ENCODE measurements at regions not wholly inside any gene's neighbourhood (a gene's known extent, or its start where the extent isn't known, plus 50 kb on each side); places are given as distances from the start of the nearest gene placed in this dataset.
"Not testable (repeated sequence)": the region's sequence is repeated elsewhere in the genome, so short reads cannot be mapped to it uniquely, and the experiment has no call there.

- no peak for FAIRE-seq
Observed at GRCh38 chr2:107473150-107473549, 353.5 kb upstream of the RGPD4 start.

DNA sequence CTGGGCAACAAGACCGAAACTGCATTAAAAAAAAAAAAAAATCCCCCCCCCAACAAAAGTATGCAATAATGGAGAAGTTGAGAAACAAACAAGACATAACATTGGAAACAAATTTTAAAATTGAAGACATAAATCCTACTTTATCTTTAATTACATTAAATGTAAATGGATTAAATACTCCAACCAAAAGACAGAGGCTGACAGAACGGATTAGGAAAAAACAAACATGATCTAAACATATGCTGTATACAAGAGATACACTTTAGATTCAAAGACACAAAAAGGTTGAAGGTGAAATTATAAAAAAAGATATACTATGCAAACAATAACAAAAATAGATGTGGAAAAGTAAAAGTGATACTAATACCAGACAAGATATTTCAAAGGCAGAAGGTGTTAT lies 350.8 kb upstream of the RGPD4 start:
- peak; percentile 9 for FAIRE-seq

DNA sequence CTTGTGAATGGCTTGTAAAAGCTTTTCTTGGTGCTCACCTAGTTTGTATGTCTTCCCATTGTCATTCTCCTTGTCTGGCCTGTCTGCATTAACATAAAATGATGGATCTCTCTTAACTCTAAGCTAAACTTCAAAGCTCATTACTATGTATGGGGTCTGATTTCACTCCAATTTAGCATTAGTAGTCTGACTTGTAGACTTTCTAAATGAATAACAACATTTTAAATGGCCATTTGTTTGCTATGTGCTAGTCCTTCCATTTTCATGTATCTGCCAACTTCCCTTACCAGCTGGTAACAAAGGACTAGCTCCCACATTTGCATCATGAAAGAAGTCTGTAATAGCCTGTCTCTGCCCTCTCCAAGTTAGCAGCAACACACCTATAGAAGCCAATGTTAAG lies 324.2 kb upstream of the RGPD4 start:
- FAIRE-seq, result no peak

DNA sequence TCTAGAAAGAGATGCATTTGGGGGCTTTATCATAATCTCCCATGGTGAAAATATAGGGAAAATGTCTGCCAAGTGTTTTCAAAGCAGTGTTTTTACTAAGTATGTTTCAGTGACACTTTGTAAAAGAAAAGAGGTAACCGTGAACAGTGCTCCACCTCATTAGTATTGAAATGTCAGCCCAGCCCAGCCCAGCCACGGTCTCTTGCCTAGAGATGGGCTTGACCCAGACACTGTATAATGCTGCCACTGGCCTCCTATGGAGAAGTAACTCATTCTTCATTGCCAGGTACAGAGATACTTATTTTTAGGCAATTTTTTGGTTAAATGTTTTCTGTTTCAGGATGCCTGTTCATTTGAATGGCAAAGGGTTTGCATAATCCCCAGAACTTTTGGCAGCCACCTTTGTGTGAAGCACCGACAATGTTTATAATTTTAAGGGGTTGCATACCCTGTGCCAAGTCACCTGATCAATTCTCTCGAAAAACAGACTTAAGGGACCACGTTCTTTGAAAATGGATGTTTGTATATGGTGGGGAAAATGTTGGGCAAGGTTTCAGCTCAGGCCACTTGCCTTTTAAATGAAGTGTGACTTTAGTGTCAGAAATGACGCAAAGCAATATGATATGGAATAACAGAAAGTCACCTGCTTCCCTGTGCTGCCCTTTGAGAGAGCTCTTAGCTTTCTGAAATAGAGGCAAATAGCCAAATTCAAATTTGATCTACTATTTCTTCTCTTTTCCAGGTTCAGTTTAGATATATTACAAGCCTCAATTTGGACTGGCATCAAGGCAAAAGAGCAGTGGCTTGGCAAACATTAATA lies 314.5 kb upstream of the RGPD4 start:
- no peak for FAIRE-seq

DNA sequence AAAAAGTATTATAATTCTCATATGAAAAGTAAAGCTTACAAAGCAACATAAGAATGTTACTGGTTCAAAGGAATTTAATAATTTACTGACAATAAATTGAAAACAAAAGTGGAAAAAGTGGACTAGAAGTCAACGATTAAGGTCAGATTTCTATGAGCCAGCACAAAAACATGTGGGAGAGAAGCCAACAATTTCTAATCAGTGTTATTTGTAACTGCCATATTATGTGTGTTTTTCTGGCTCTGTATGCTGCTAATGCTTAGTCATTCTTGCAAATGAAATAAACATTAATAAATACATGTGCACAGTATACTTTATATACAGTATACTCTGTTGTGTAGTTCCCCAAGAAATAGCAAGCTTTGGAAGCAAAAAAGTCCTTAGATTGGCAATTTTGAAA lies 301.3 kb upstream of the RGPD4 start:
- no peak for FAIRE-seq

- no peak for FAIRE-seq
Observed at GRCh38 chr2:107529146-107529545, 297.5 kb upstream of the RGPD4 start.

DNA sequence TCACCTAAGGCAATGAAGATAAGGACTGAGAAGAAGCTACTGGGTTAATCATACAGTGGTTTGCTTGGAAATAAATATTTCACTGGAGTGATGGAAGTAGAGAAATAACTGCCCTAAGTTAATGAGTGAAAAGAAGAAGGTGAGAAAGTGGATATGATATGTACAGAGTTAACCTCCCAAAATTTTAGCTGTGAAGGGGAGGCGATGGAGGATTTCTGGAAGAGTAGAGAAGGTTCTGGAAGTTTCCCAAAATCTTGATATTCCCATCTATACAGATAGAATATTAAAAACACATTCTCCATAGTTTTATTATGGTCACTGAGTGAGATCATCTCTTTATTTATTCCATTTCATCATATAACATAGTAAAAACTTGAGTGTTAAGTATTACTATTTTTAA lies 296.6 kb upstream of the RGPD4 start:
- FAIRE-seq, result no peak

GRCh38 chr2:107534926-107535325 lies 291.8 kb upstream of the RGPD4 start:
- no peak for FAIRE-seq

DNA sequence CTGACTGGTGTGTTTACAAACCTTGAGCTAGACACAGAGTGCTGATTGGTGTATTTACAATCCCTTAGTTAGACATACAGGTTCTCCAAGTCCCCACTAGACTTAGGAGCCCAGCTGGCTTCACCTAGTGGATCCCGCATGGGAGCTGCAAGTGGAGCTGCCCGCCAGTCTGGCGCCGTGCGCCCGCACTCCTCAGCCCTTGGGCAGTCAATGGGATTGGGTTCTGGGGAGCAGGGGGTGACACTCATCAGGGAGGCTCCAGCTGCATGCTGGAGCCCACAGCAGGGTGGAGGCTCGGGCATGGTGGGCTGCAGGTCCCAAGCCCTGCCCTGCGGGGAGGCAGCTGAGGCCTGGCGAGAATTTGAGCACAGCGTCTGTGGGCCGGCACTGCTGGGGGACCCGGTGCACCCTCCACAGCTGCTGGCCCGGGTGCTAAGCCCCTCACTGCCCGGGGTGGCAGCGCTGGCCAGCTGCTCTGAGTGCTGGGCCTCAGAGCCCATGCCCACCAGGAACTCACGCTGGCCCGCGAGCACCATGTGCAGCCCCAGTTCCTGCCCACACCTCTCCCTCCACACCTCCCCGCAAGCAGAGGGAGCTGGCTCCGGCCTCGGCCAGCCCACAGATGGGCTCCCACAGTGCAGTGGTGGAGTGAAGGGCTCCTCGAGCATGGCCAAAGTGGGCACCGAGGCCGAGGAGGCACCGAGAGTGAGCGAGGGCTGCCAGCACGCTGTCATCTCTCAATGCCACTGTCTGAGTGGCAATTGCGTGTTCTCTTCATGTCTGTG lies 290.6 kb upstream of the RGPD4 start:
- not testable (repeated sequence) for FAIRE-seq

DNA sequence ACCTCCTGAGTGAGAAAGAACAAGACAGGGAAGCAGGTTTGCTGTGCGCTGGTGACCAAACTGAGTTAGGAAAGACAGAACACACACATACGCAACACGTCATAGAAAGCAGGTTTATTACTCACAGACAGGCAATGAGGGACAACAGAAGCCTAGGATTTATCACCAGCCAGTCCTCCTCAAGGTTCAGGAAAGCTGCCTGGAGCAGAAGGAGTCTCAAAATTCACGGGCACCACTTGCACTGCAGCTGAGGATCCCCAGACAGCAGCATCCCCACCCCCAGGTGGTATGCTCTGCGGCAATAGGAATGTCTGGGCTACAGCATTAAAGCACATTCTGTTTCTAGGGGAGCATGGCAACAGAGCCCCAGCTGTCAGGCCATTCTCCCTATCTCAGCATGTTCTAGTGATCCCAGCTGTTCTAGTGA lies 284.4 kb upstream of the RGPD4 start:
- no peak for FAIRE-seq

GRCh38 chr2:107543793-107544192 lies 282.9 kb upstream of the RGPD4 start:
- FAIRE-seq, result no peak

DNA sequence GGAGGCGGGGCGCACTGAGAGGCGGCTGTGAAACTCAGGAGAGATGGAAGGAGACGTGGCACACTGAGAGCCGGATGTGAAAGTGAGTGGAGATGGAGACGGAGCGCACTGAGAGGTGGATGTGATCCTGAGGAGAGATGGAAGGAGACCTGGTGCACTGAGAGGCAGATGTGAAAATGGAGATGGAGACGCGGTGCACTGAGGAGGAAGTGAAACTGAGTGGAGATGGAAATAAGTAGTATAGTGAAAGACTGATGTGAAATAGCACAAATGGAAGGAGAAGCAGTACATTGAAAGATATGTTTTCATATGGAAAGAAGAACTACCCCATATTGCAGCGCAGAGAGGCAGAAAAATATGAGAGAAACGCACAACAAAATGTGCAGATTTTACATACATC lies 281.6 kb upstream of the RGPD4 start:
- FAIRE-seq, result no peak

GRCh38 chr2:107545851-107546250 lies 280.8 kb upstream of the RGPD4 start:
- no peak for FAIRE-seq

- no peak for FAIRE-seq
Observed at GRCh38 chr2:107548216-107548615, 278.5 kb upstream of the RGPD4 start.

DNA sequence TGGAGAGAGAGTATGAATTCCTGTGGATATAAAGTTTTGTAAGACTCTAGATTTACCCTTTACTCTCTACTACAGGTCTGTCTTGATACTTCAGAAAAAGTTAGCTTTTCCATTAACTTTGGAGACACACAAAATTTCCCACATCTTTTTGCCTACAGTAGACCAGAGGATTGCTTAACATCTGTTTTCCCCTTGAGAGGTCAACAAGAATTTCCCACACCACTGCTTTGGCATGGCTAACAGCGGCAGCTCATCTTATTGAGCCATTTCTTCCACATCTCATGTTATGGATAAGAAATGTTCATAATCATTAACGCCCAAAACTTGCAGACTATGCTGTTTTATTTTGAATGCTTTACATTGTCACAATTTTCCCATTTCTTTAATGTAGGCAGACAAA lies 273.6 kb upstream of the RGPD4 start:
- no peak for FAIRE-seq

DNA sequence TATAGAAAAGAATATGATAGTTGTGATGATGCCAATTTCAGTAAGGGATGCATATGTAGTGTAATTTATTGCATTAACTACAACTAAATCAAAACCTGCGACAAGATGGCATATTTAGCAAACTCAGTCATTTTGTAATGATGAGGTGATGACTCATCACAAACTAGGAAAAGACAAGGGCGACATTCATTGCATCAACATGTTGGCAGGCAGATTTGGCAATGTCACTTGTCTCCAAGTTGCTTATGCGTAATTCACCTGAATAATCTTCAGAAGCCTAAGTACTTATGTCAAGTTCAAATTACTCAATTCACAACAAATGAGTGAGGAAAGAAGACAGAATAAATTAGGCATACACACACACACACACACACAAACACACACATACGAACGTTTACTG lies 273.2 kb upstream of the RGPD4 start:
- FAIRE-seq, result no peak

GRCh38 chr2:107556038-107556627 lies 270.6 kb upstream of the RGPD4 start:
- no peak for FAIRE-seq

- no peak for FAIRE-seq
Observed at GRCh38 chr2:107558295-107558694, 268.4 kb upstream of the RGPD4 start.

GRCh38 chr2:107569496-107569895 lies 257.2 kb upstream of the RGPD4 start:
- FAIRE-seq, result no peak

- no peak for FAIRE-seq
Observed at GRCh38 chr2:107570876-107571275, 255.8 kb upstream of the RGPD4 start.

GRCh38 chr2:107572890-107573289 lies 253.8 kb upstream of the RGPD4 start:
- not testable (repeated sequence) for FAIRE-seq

DNA sequence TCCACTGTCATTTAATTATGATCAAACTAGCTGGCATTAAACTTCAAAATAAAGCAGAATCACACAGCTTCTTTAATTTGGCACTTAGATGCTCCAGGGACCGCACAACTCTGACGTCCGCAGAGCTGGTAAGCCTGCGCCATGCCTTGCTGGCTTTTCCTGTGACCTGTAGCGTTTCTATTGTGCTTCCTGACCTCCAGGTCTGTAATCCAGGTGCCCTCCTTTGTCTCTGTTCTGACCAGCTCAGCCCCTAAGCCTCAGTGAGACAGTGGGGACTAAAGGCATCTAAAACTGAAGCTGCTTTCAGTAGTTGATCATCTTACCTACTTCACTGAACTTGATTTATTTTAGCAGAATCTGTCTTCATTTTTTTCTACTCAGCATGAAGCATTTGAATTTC lies 249.7 kb upstream of the RGPD4 start:
- no peak for FAIRE-seq

DNA sequence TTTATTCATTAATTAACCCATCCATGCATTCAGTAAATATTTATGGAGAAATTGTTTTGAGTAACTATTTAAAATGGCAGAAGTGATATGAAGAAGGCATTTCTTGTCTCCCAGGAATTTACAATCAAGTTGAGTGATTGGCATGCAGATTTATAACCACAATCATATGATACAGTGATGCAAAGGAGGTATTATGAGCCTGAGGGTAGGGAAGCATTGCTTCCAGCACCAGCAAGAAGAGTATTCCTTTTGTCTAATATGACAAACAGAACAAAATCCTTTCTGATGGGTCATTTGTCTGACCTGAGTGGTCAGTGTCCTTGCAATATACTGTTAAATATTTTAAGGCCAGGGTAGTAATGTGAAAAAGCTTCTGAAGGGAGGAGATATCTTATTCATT lies 244.2 kb upstream of the RGPD4 start:
- FAIRE-seq, result no peak

GRCh38 chr2:107584577-107584976 lies 242.1 kb upstream of the RGPD4 start:
- no peak for FAIRE-seq

All from TTC549 (cell line).